Vagina (tissue), 2 donors: ENCODE measurements at regions not wholly inside any gene's neighbourhood (a gene's known extent, or its start where the extent isn't known, plus 50 kb on each side); places are given as distances from the start of the nearest gene placed in this dataset.

Experiments
- DNase-seq, 2 donors: peaks; one replicate each; pipeline ENCODE4 v3.0.0-alpha.2; 2017; ENCODE audit errors: extremely low spot score in 2 of 2
- H3K27ac ChIP-seq: fragments of 200-600 bp; sonication (generic); one replicate; pipeline ENCODE4 v1.5.1; 2019
- H3K27me3 ChIP-seq: fragments of 200-600 bp; sonication (generic); one replicate; pipeline ENCODE4 v1.5.1; 2019
- H3K36me3 ChIP-seq, 2 donors: fragments of 200-600 bp; sonication (generic); one replicate each; pipeline ENCODE4 v1.5.1; 2017 to 2019
- H3K4me1 ChIP-seq: fragments of 200-600 bp; sonication (generic); one replicate; pipeline ENCODE4 v1.5.1; 2019
- H3K4me3 ChIP-seq, 2 donors: fragments of 200-600 bp; sonication (generic); 1 replicate in 1 of 2; 2 replicates in 1 of 2; pipeline ENCODE4 v1.5.1; 2016 to 2019
- H3K9me3 ChIP-seq: fragments of 200-600 bp; sonication (generic); one replicate; pipeline ENCODE4 v1.5.1; 2019
- CTCF ChIP-seq, 3 experiments: fragments of 450-650 bp in 2 of 3; fragments of 200-600 bp in 1 of 3; sonication (generic) in 1 of 3; IDR thresholded peaks; one replicate each; pipeline ENCODE4 v1.5.1; 2017 to 2019; ENCODE audit warnings: antibody characterized with exemption in 3 of 3, mild to moderate bottlenecking in 2 of 3, moderate library complexity in 2 of 3
- POLR2A ChIP-seq, 2 donors: fragments of 450-650 bp; IDR thresholded peaks; one replicate each; pipeline ENCODE4 v1.6.1; 2017; ENCODE audit warnings: antibody characterized with exemption in 2 of 2, mild to moderate bottlenecking in 2 of 2, moderate library complexity in 2 of 2
- POLR2AphosphoS5 ChIP-seq, 2 donors: sonication (generic); formaldehyde crosslinking; IDR thresholded peaks; one replicate each; pipeline ENCODE4 v1.9.0; 2017; ENCODE audit warnings: antibody characterized with exemption in 2 of 2, mild to moderate bottlenecking in 2 of 2, low read depth in 1 of 2; ENCODE audit not compliant: insufficient read depth in 1 of 2
- intact Hi-C: fragments of 100-400 bp; cut with DNase I; formaldehyde crosslinking; loops from one replicate; pipeline ENCODE4 v1.15.1; 2023

GRCh38 chr5:128799945-128800344 is 165.3 kb upstream of the SLC27A6 start:
- no peaks in the 10 kb centered on the region for H3K4me1 ChIP-seq
- no peak for TF ChIP-seq CTCF (IDR thresholded peaks at IDR 0.05)
- no peak for TF ChIP-seq POLR2A (IDR thresholded peaks at IDR 0.05)
- DNase-seq, result no peak
- no peak overlapping the region for H3K27ac ChIP-seq
- H3K4me3 ChIP-seq, result no peak overlapping the region
- H3K36me3 ChIP-seq, result no peaks in the 10 kb centered on the region
- intact Hi-C loops, result no loop called here
- H3K27me3 ChIP-seq, result no peaks in the 10 kb centered on the region
- no peaks in the 10 kb centered on the region for H3K9me3 ChIP-seq

GRCh38 chr5:128800377-128800776 is 164.9 kb upstream of the SLC27A6 start:
- Histone ChIP-seq H3K27me3 (no peaks in the 10 kb centered on the region), H3K27ac (no peak overlapping the region), H3K4me3 (no peak overlapping the region), H3K9me3 (no peaks in the 10 kb centered on the region), H3K4me1 (no peaks in the 10 kb centered on the region), H3K36me3 (no peaks in the 10 kb centered on the region)
- no peak for DNase-seq
- intact Hi-C loops, result no loop called here
- no peak for TF ChIP-seq CTCF (IDR thresholded peaks at IDR 0.05)
- TF ChIP-seq POLR2AphosphoS5 (IDR thresholded peaks at IDR 0.05; ENCODE audit: insufficient read depth in 1 of 2, low read depth in 1 of 2), result no peak
- no peak for TF ChIP-seq POLR2A (IDR thresholded peaks at IDR 0.05)

- no peaks in the 10 kb centered on the region for H3K36me3 ChIP-seq
- H3K27me3 ChIP-seq, result no peaks in the 10 kb centered on the region
- no peak for DNase-seq
- TF ChIP-seq CTCF (IDR thresholded peaks at IDR 0.05), result no peak
- TF ChIP-seq POLR2AphosphoS5 (IDR thresholded peaks at IDR 0.05; ENCODE audit: insufficient read depth in 1 of 2, low read depth in 1 of 2), result no peak
- TF ChIP-seq POLR2A (IDR thresholded peaks at IDR 0.05), result no peak
- no peaks in the 10 kb centered on the region for H3K4me1 ChIP-seq
- intact Hi-C loops, result no loop called here
- no peaks in the 10 kb centered on the region for H3K9me3 ChIP-seq
- H3K27ac ChIP-seq, result no peak overlapping the region
- H3K4me3 ChIP-seq, result no peak overlapping the region
Measured at GRCh38 chr5:128813317-128814070, 151.8 kb upstream of the SLC27A6 start.

- H3K27ac ChIP-seq, result no peak overlapping the region
- DNase-seq, result no peak
- H3K9me3 ChIP-seq, result no peaks in the 10 kb centered on the region
- no peak overlapping the region for H3K4me3 ChIP-seq
- intact Hi-C loops, result no loop called here
- H3K4me1 ChIP-seq, result no peaks in the 10 kb centered on the region
- TF ChIP-seq POLR2AphosphoS5 (IDR thresholded peaks at IDR 0.05; ENCODE audit: insufficient read depth in 1 of 2, low read depth in 1 of 2), result no peak
- no peak for TF ChIP-seq POLR2A (IDR thresholded peaks at IDR 0.05)
- TF ChIP-seq CTCF (IDR thresholded peaks at IDR 0.05), result no peak
- no peaks in the 10 kb centered on the region for H3K36me3 ChIP-seq
- H3K27me3 ChIP-seq, result no peaks in the 10 kb centered on the region
Measured at GRCh38 chr5:128815201-128815600, 150.1 kb upstream of the SLC27A6 start.

- H3K27ac ChIP-seq, result no peak overlapping the region
- DNase-seq, result no peak
- no peak for TF ChIP-seq POLR2A (IDR thresholded peaks at IDR 0.05)
- TF ChIP-seq POLR2AphosphoS5 (IDR thresholded peaks at IDR 0.05; ENCODE audit: insufficient read depth in 1 of 2, low read depth in 1 of 2), result no peak
- no peak for TF ChIP-seq CTCF (IDR thresholded peaks at IDR 0.05)
- no peak overlapping the region for H3K4me3 ChIP-seq
- no peaks in the 10 kb centered on the region for H3K36me3 ChIP-seq
- no peaks in the 10 kb centered on the region for H3K9me3 ChIP-seq
- intact Hi-C loops, result no loop called here
- H3K4me1 ChIP-seq, result no peaks in the 10 kb centered on the region
- H3K27me3 ChIP-seq, result no peaks in the 10 kb centered on the region
Measured at GRCh38 chr5:128825826-128826225, 139.5 kb upstream of the SLC27A6 start.
